ENCODE measurements at regions not wholly inside any gene's neighbourhood (a gene's known extent, or its start where the extent isn't known, plus 50 kb on each side); places are given as distances from the start of the nearest gene placed in this dataset.

- intact Hi-C loops (cut with micrococcal nuclease), result no loop called here
- no TSS peak for BruUV-seq (replicated peaks)
- in situ Hi-C loops (cut with MboI; ENCODE audit: low sequenced_read_pairs), result no loop called here
- Histone ChIP-seq H3K56ac (ENCODE audit: extremely low read depth, insufficient read depth, low read length) (no peak overlapping the region), H3K4me2 (ENCODE audit: low read depth, low read length) (no peak overlapping the region), H3K9me3 (ENCODE audit: control insufficient read depth, insufficient read depth, low read length) (no peaks in the 10 kb centered on the region), H4K5ac (ENCODE audit: low read depth, low read length) (no peak overlapping the region), H2AK5ac (ENCODE audit: low read depth, low read length) (no peak overlapping the region), H4K20me1 (ENCODE audit: insufficient read depth, low read length) (no peaks in the 10 kb centered on the region), H3K23ac (ENCODE audit: low read depth, low read length) (no peak overlapping the region), H2BK5ac (ENCODE audit: low read depth, low read length, poor library complexity, severe bottlenecking) (no peak overlapping the region), H3K4ac (ENCODE audit: low read depth, low read length) (no peak overlapping the region), H3K18ac (ENCODE audit: low read depth, low read length) (no peak overlapping the region), H2BK120ac (ENCODE audit: low read depth, low read length) (no peak overlapping the region), H2BK15ac (ENCODE audit: low read depth, low read length) (no peak overlapping the region), H3K79me1 (ENCODE audit: low read depth in 1 of 2, low read length in 2 of 2) (no peaks in the 10 kb centered on the region), H3K4me1 (ENCODE audit: control insufficient read depth, insufficient read depth, low read length) (no peaks in the 10 kb centered on the region; the same call in 1 of the 2 replicates), H3K4me3 (ENCODE audit: insufficient read depth, low read depth, low read length) (no peak overlapping the region), H2BK20ac (ENCODE audit: low read depth, low read length) (no peak overlapping the region), H4K91ac (ENCODE audit: insufficient read depth, low read depth, low read length) (no peak overlapping the region), H3K9me1 (ENCODE audit: insufficient read depth, low read length) (no peaks in the 10 kb centered on the region), H2AFZ (replicated peaks; ENCODE audit: low read length, poor library complexity) (no peak overlapping the region), H3K27ac (ENCODE audit: insufficient read depth, low read length) (no peak overlapping the region), H3K36me3 (ENCODE audit: control insufficient read depth, insufficient read depth, low read length) (no peaks in the 10 kb centered on the region), H3K14ac (replicated peaks; ENCODE audit: low read depth, low read length) (no peak overlapping the region), H3K9ac (ENCODE audit: low read depth, low read length) (no peak overlapping the region), H4K8ac (ENCODE audit: low read depth in 2 of 2, low read length in 2 of 2) (no peak overlapping the region), H2AK9ac (replicated peaks; ENCODE audit: low read depth, low read length, poor library complexity) (no peak overlapping the region), H3K27me3 (ENCODE audit: control insufficient read depth, insufficient read depth, low read length) (no peaks in the 10 kb centered on the region)
- no CpG with 5 or more reads among the region's 6 CpGs for WGBS, 2 experiments (ENCODE audit: extremely low coverage in 2 of 2, insufficient read length in 1 of 2)
- DNase-seq (no peak), ATAC-seq (ENCODE audit: low read depth) (no peak)
- POLR2A ChIA-PET (ENCODE audit: unreplicated experiment), result no interaction called here
- TF ChIP-seq USF2 (IDR thresholded peaks at IDR 0.05; ENCODE audit: low read depth, low read length) (no peak), FOS (IDR thresholded peaks at IDR 0.05; ENCODE audit: low read depth, low read length) (no peak), SMC3 (IDR thresholded peaks at IDR 0.05; ENCODE audit: low read depth, low read length) (no peak), CHD1 (IDR thresholded peaks at IDR 0.05; ENCODE audit: low read depth, low read length) (no peak), RAD21 (IDR thresholded peaks at IDR 0.05; ENCODE audit: low read length) (no peak)
- dilution Hi-C loops (cut with HindIII; ENCODE audit: low sequenced_read_pairs, unreplicated experiment), result no loop called here
- CTCF ChIA-PET, result no interaction called here
Measured at GRCh38 chr15:47394286-47394809, 323.0 kb upstream of the SEMA6D start.

Measured in IMR-90 (cell line).